H1 (cell line): ENCODE measurements at regions not wholly inside any gene's neighbourhood (a gene's known extent, or its start where the extent isn't known, plus 50 kb on each side); places are given as distances from the start of the nearest gene placed in this dataset.

Experiments used
- CTCF ChIA-PET: fragments of 300-600 bp; sonication (Branson Sonifier 250); formaldehyde crosslinking; loops from one replicate; lab custom pipeline; 2021; ENCODE audit not compliant: partially characterized antibody; lab: Charles Lee
- POLR2A ChIA-PET: fragments of 300-600 bp; sonication (Branson Sonifier 250); formaldehyde crosslinking; loops from one replicate; lab custom pipeline; 2021; ENCODE audit warnings: inconsistent platforms; ENCODE audit not compliant: partially characterized antibody; lab: Charles Lee
- DNase-seq, 2 experiments: peaks; one replicate each; pipeline versions ENCODE4 v3.0.0 to v3.0.0-alpha.2; 2010 to 2022; ENCODE audit warnings: low spot score in 2 of 2, low read depth in 1 of 2, mixed read lengths in 1 of 2
- FAIRE-seq: peaks from 2 replicates; lab custom pipeline; 2011; peaks lifted over from hg19 to GRCh38; lab: Jason Lieb, UNC
- H2AFZ ChIP-seq: 2 replicates; pipeline ENCODE4 v1.8.1; 2012; ENCODE audit warnings: low read length, inconsistent platforms
- H2AK5ac ChIP-seq: 2 replicates; pipeline ENCODE4 v1.6.1; 2013; ENCODE audit warnings: low read depth, low read length
- H2BK120ac ChIP-seq: replicated peaks from 2 replicates; pipeline ENCODE3; 2013; ENCODE audit warnings: low read depth, low read length, inconsistent platforms
- H2BK12ac ChIP-seq: 2 replicates; pipeline ENCODE4 v1.6.1; 2013; ENCODE audit warnings: low read depth, low read length
- H2BK15ac ChIP-seq: 2 replicates; pipeline ENCODE4 v1.6.1; 2013; ENCODE audit warnings: low read length
- H2BK20ac ChIP-seq: 2 replicates; pipeline ENCODE4 v1.6.1; 2013; ENCODE audit warnings: low read length
- H2BK5ac ChIP-seq: 2 replicates; pipeline ENCODE4 v1.6.1; 2013; ENCODE audit warnings: low read depth, low read length
- H3K14ac ChIP-seq: 2 replicates; pipeline ENCODE4 v1.6.1; 2013; ENCODE audit warnings: inconsistent platforms; ENCODE audit not compliant: insufficient read length
- H3K18ac ChIP-seq: 2 replicates; pipeline ENCODE4 v1.6.1; 2013; ENCODE audit warnings: low read length; ENCODE audit errors: extremely low read depth
- H3K23ac ChIP-seq: 2 replicates; pipeline ENCODE4 v1.6.1; 2013; ENCODE audit warnings: inconsistent platforms; ENCODE audit not compliant: insufficient read length
- H3K23me2 ChIP-seq: 2 replicates; pipeline ENCODE4 v1.6.1; 2013; ENCODE audit warnings: low read depth, low read length
- H3K27ac ChIP-seq: 2 replicates; pipeline ENCODE4 v1.6.1; 2011; ENCODE audit warnings: low read depth, low read length, inconsistent platforms
- H3K27me3 ChIP-seq, 4 experiments: replicated peaks in 1 of 4; 1 replicate in 1 of 4; 2 replicates in 3 of 4; pipeline versions ENCODE4 v1.6.1 to v1.8.1; 2011 to 2013; ENCODE audit warnings: low read length in 3 of 4, mild to moderate bottlenecking in 3 of 4, inconsistent platforms in 2 of 4, mixed read lengths in 2 of 4, moderate library complexity in 1 of 4; ENCODE audit not compliant: control insufficient read depth in 3 of 4, insufficient read depth in 3 of 4; ENCODE audit errors: extremely low read depth in 1 of 4
- H3K36me3 ChIP-seq, 4 experiments: 2 replicates each; pipeline versions ENCODE4 v1.6.1 to v1.8.1; 2011 to 2013; ENCODE audit warnings: mild to moderate bottlenecking in 4 of 4, low read length in 3 of 4, moderate library complexity in 2 of 4, control low read depth in 1 of 4, inconsistent platforms in 1 of 4; ENCODE audit not compliant: insufficient read depth in 4 of 4, control insufficient read depth in 2 of 4
- H3K4ac ChIP-seq: replicated peaks from 2 replicates; pipeline ENCODE3; 2013; ENCODE audit warnings: low read length, low read depth, mixed read lengths, inconsistent platforms; ENCODE audit not compliant: insufficient read length
- H3K4me1 ChIP-seq, 4 experiments: replicated peaks in 1 of 4; 1 replicate in 1 of 4; 2 replicates in 3 of 4; pipeline versions ENCODE4 v1.6.1 to v1.8.1; 2011 to 2013; ENCODE audit warnings: low read length in 3 of 4, inconsistent platforms in 2 of 4, mixed read lengths in 1 of 4; ENCODE audit not compliant: insufficient read depth in 4 of 4, control insufficient read depth in 3 of 4
- H3K4me2 ChIP-seq, 2 experiments: 2 replicates each; pipeline versions ENCODE4 v1.6.1 to v1.8.1; 2011 to 2013; ENCODE audit warnings: low read depth in 2 of 2, low read length in 2 of 2, control low read depth in 1 of 2, inconsistent platforms in 1 of 2, mild to moderate bottlenecking in 1 of 2; ENCODE audit not compliant: insufficient read depth in 1 of 2
- H3K4me3 ChIP-seq, 4 experiments: fragments of 200-600, 300-600 bp in 1 of 4; sonication (generic), shearing (Covaris generic), sonication (Bioruptor Twin) in 1 of 4; 2 replicates each; pipeline versions ENCODE4 v1.5.1 to v1.8.1; 2011 to 2016; ENCODE audit warnings: low read length in 4 of 4, low read depth in 3 of 4, control low read depth in 2 of 4, inconsistent platforms in 2 of 4, mild to moderate bottlenecking in 2 of 4, mixed read lengths in 1 of 4, moderate library complexity in 1 of 4; ENCODE audit not compliant: insufficient read depth in 2 of 4; ENCODE audit errors: extremely low read depth in 1 of 4
- H3K56ac ChIP-seq: replicated peaks from 2 replicates; pipeline ENCODE3; 2013; ENCODE audit warnings: low read depth, mild to moderate bottlenecking, mixed read lengths, low read length, inconsistent platforms; ENCODE audit not compliant: insufficient read length
- H3K79me1 ChIP-seq: 2 replicates; pipeline ENCODE4 v1.6.1; 2013; ENCODE audit warnings: low read depth, low read length, control low read depth
- H3K79me2 ChIP-seq, 2 experiments: 2 replicates each; pipeline versions ENCODE4 v1.6.1 to v1.8.1; 2012 to 2013; ENCODE audit warnings: low read length in 2 of 2, mild to moderate bottlenecking in 2 of 2, inconsistent platforms in 1 of 2; ENCODE audit not compliant: insufficient read depth in 2 of 2, control insufficient read depth in 1 of 2
- H3K9ac ChIP-seq, 4 experiments: replicated peaks in 1 of 4; 1 replicate in 1 of 4; 2 replicates in 3 of 4; pipeline versions ENCODE4 v1.6.1 to v1.8.1; 2011 to 2013; ENCODE audit warnings: low read depth in 3 of 4, low read length in 3 of 4, control low read depth in 2 of 4, mild to moderate bottlenecking in 2 of 4, moderate library complexity in 2 of 4, inconsistent platforms in 1 of 4; ENCODE audit errors: extremely low read depth in 1 of 4
- H3K9me3 ChIP-seq, 2 experiments: 2 replicates each; pipeline versions ENCODE4 v1.6.1 to v1.8.1; 2012 to 2013; ENCODE audit warnings: mild to moderate bottlenecking in 2 of 2, moderate library complexity in 2 of 2, control low read depth in 1 of 2, inconsistent platforms in 1 of 2, low read depth in 1 of 2, low read length in 1 of 2, mixed read lengths in 1 of 2; ENCODE audit not compliant: insufficient read depth in 2 of 2
- H4K20me1 ChIP-seq, 2 experiments: replicated peaks in 1 of 2; 2 replicates each; pipeline versions ENCODE3 to v1.8.1; 2011 to 2013; ENCODE audit warnings: inconsistent platforms in 2 of 2, low read length in 2 of 2, mild to moderate bottlenecking in 1 of 2; ENCODE audit not compliant: insufficient read depth in 2 of 2, control insufficient read depth in 1 of 2
- H4K5ac ChIP-seq: 2 replicates; pipeline ENCODE4 v1.6.1; 2013; ENCODE audit warnings: low read length, low read depth, mixed read lengths, inconsistent platforms; ENCODE audit not compliant: insufficient read length
- H4K8ac ChIP-seq: 2 replicates; pipeline ENCODE4 v1.8.0; 2013; ENCODE audit warnings: mild to moderate bottlenecking, moderate library complexity, low read length, inconsistent platforms; ENCODE audit not compliant: insufficient read depth; ENCODE audit errors: extremely low read depth
- H4K91ac ChIP-seq: replicated peaks from 2 replicates; pipeline ENCODE3; 2013; ENCODE audit warnings: low read length, mixed read lengths, inconsistent platforms; ENCODE audit not compliant: insufficient read length
- BACH1 ChIP-seq: IDR thresholded peaks from 2 replicates; pipeline ENCODE4 v1.6.1; 2012; ENCODE audit warnings: low read length, improper control_type of control experiment
- CEBPB ChIP-seq: IDR thresholded peaks from 2 replicates; pipeline ENCODE4 v1.6.1; 2012; ENCODE audit warnings: low read depth, low read length
- CHD2 ChIP-seq: IDR thresholded peaks from 2 replicates; pipeline ENCODE4 v1.6.1; 2012; ENCODE audit warnings: low read length, improper control_type of control experiment
- GTF2F1 ChIP-seq: IDR thresholded peaks from 2 replicates; pipeline ENCODE4 v1.6.1; 2012; ENCODE audit warnings: low read depth, low read length, improper control_type of control experiment, borderline replicate concordance
- KDM4A ChIP-seq: IDR thresholded peaks from one replicate; pipeline ENCODE4 v1.7.1; 2012; ENCODE audit warnings: low read depth, mild to moderate bottlenecking, moderate library complexity, low read length, inconsistent platforms; ENCODE audit not compliant: severe bottlenecking
- RFX5 ChIP-seq: IDR thresholded peaks from 2 replicates; pipeline ENCODE4 v1.6.1; 2011; ENCODE audit warnings: low read depth, low read length, improper control_type of control experiment, borderline replicate concordance
- RXRA ChIP-seq: IDR thresholded peaks from 2 replicates; pipeline ENCODE4 v1.6.1; 2011; ENCODE audit warnings: low read depth, mild to moderate bottlenecking, low read length, moderate library complexity; ENCODE audit not compliant: insufficient read depth
- SIX5 ChIP-seq: IDR thresholded peaks from 2 replicates; pipeline ENCODE4 v1.6.1; 2011; ENCODE audit warnings: mild to moderate bottlenecking, low read depth, low read length
- TCF12 ChIP-seq: IDR thresholded peaks from 2 replicates; pipeline ENCODE4 v1.6.1; 2011; ENCODE audit warnings: low read depth, mild to moderate bottlenecking, low read length
- TEAD4 ChIP-seq: IDR thresholded peaks from 2 replicates; pipeline ENCODE4 v1.6.1; 2012; ENCODE audit warnings: low read depth, low read length, inconsistent platforms, mixed read lengths
- ZNF274 ChIP-seq: IDR thresholded peaks from 2 replicates; pipeline ENCODE4 v1.7.0; 2012; ENCODE audit warnings: low read length, borderline replicate concordance; ENCODE audit errors: extremely low read depth
- WGBS, 2 experiments: shearing (Covaris generic) in 1 of 2; methylation state at CpG; one replicate each; pipeline versions ENCODE4 v1.1.6 to v1.1.7; 2013 to 2015; ENCODE audit warnings: low lambda C conversion rate in 2 of 2, mixed read lengths in 2 of 2, inconsistent platforms in 1 of 2, low coverage in 1 of 2, missing lambda C conversion rate in 1 of 2; ENCODE audit not compliant: insufficient replicate concordance in 2 of 2, insufficient coverage in 1 of 2, insufficient read length in 1 of 2; ENCODE audit errors: extremely low coverage in 1 of 2, missing lambda C conversion rate in 1 of 2; 5-methylcytosine and 5-hydroxymethylcytosine counted together
- TF ChIP-seq, protein P1 (sequence below): IDR thresholded peaks from 2 replicates; pipeline ENCODE4 v1.6.1; 2012; ENCODE audit warnings: low read length, inconsistent platforms
- TF ChIP-seq, protein P2 (sequence below): IDR thresholded peaks from 2 replicates; pipeline ENCODE4 v1.6.1; 2011; ENCODE audit warnings: low read length, improper control_type of control experiment

DNA sequence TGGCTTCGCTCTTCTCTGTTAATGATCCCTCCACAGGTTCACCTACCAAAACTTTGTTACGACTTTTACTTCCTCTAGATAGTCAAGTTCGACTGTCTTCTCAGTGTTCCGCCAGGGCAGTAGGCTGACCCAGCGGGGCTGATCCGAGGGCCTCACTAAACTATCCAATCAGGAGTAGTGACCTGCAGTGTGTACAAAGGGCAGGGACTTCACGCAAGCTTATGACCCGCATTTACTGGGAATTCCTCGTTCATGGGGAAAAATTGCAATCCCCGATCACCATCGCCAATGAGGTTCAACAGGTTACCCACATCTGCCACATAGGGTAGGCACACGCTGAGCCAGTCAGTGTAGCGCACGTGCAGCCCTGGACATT lies 771.4 kb upstream of the DEFB115 start:
- H3K9me3 ChIP-seq, result peaks cover 13 to 75% of the 10 kb centered on the region in 2 experiments; a peak in 3 of 4 replicates
- DNase-seq (peak in 1 of 2 experiments; percentile 26), FAIRE-seq (no peak)
- H3K56ac ChIP-seq, result no peak overlapping the region
- H3K14ac ChIP-seq, result no peak overlapping the region
- H3K79me1 ChIP-seq, result no peaks in the 10 kb centered on the region
- no peak overlapping the region for H2BK12ac ChIP-seq
- no peak overlapping the region for H3K4ac ChIP-seq
- H3K27me3 ChIP-seq, result no peaks in the 10 kb centered on the region
- H3K27ac ChIP-seq, result no peak overlapping the region
- H2BK15ac ChIP-seq, result no peak overlapping the region
- no peak overlapping the region for H2BK5ac ChIP-seq
- ChIA-PET POLR2A (no interaction called here), CTCF (no interaction called here)
- no peak overlapping the region for H3K4me2 ChIP-seq
- H3K4me3 ChIP-seq, result no peak overlapping the region
- no peak overlapping the region for H3K9ac ChIP-seq
- no peak overlapping the region for H4K91ac ChIP-seq
- H3K18ac ChIP-seq, result no peak overlapping the region
- no peak overlapping the region for H2AK5ac ChIP-seq
- WGBS, 2 experiments, result 93% methylated on average over 10 of the region's 14 CpGs; no CpG with 5 or more reads in 1 of the 2 experiments
- H2AFZ ChIP-seq, result no peak overlapping the region
- no peaks in the 10 kb centered on the region for H3K79me2 ChIP-seq
- H3K36me3 ChIP-seq, result peaks cover 0 to 16% (median 0%) of the 10 kb centered on the region in 4 experiments; a peak in 1 of 8 replicates
- H2BK120ac ChIP-seq, result no peak overlapping the region
- no peak overlapping the region for H4K5ac ChIP-seq
- no peaks in the 10 kb centered on the region for H3K23me2 ChIP-seq
- no peaks in the 10 kb centered on the region for H4K20me1 ChIP-seq
- H3K23ac ChIP-seq, result no peak overlapping the region
- H4K8ac ChIP-seq, result no peak overlapping the region
- no peaks in the 10 kb centered on the region for H3K4me1 ChIP-seq
- H2BK20ac ChIP-seq, result no peak overlapping the region
- TF ChIP-seq SIX5 (no peak), KDM4A (no peak), CHD2 (no peak), GTF2F1 (no peak), CEBPB (no peak), RXRA (no peak), TCF12 (no peak), TEAD4 (no peak), BACH1 (no peak), RFX5 (no peak), ZNF274 (no peak)
- TF ChIP-seq, protein P1, sequence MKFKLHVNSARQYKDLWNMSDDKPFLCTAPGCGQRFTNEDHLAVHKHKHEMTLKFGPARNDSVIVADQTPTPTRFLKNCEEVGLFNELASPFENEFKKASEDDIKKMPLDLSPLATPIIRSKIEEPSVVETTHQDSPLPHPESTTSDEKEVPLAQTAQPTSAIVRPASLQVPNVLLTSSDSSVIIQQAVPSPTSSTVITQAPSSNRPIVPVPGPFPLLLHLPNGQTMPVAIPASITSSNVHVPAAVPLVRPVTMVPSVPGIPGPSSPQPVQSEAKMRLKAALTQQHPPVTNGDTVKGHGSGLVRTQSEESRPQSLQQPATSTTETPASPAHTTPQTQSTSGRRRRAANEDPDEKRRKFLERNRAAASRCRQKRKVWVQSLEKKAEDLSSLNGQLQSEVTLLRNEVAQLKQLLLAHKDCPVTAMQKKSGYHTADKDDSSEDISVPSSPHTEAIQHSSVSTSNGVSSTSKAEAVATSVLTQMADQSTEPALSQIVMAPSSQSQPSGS, result no peak
- TF ChIP-seq, protein P2, sequence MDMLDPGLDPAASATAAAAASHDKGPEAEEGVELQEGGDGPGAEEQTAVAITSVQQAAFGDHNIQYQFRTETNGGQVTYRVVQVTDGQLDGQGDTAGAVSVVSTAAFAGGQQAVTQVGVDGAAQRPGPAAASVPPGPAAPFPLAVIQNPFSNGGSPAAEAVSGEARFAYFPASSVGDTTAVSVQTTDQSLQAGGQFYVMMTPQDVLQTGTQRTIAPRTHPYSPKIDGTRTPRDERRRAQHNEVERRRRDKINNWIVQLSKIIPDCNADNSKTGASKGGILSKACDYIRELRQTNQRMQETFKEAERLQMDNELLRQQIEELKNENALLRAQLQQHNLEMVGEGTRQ, result no peak
